22Rv1 (cell line): ENCODE measurements at regions not wholly inside any gene's neighbourhood (a gene's known extent, or its start where the extent isn't known, plus 50 kb on each side); places are given as distances from the start of the nearest gene placed in this dataset.

ENCODE experiments used
- H3K27ac ChIP-seq: fragments of 450-650 bp; 2 replicates; pipeline ENCODE4 v1.5.1; 2017
- ZFX ChIP-seq: fragments of 450-650 bp; IDR thresholded peaks from 2 replicates; pipeline ENCODE4 v1.6.1; 2017; ENCODE audit warnings: antibody characterized with exemption, borderline replicate concordance
- TF ChIP-seq, protein P1 (sequence below): fragments of 450-650 bp; IDR thresholded peaks from 2 replicates; pipeline ENCODE4 v1.5.1; 2017; ENCODE audit warnings: mild to moderate bottlenecking

DNA sequence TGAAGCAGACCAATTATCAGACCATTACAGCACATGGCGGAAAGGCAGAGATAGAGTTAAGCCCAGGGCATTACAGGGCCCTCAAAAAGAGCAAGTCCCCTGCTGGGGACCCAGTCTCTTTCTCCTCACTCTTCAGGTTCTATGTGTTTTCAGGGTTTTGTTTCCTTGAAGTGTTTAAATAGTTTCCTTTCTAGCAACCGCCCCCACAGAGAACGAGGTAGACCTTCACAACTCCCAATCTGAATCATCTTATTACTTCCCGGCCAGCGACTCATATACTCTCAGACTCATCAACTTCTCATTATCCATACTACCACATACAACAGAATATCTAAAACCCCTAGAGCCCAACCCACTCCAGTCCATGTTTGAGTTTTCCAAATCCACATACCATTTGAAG, 526.6 kb upstream of the ARID1B start:
- no peak for TF ChIP-seq ZFX
- TF ChIP-seq, protein P1, sequence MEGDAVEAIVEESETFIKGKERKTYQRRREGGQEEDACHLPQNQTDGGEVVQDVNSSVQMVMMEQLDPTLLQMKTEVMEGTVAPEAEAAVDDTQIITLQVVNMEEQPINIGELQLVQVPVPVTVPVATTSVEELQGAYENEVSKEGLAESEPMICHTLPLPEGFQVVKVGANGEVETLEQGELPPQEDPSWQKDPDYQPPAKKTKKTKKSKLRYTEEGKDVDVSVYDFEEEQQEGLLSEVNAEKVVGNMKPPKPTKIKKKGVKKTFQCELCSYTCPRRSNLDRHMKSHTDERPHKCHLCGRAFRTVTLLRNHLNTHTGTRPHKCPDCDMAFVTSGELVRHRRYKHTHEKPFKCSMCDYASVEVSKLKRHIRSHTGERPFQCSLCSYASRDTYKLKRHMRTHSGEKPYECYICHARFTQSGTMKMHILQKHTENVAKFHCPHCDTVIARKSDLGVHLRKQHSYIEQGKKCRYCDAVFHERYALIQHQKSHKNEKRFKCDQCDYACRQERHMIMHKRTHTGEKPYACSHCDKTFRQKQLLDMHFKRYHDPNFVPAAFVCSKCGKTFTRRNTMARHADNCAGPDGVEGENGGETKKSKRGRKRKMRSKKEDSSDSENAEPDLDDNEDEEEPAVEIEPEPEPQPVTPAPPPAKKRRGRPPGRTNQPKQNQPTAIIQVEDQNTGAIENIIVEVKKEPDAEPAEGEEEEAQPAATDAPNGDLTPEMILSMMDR = no peak
- H3K27ac ChIP-seq = no peak overlapping the region

DNA sequence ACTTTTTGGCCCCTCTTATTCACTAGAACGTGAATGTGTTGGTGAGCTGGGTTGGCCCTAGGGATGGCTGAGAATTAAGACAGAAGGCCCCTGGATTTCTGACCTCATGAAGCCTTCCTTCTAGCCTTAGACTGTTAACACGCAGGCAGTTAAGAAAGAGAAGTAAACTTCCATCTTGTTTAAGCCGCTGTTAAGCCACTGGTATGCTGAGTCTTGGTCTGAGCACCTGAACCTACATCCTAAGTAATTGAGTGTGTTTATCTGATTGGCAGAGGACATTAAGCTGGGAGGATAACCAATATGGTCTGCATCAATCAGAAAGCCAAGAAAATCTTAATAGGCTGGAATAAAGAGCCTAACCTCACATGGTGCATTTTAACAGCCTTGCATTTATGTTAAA, 535.0 kb upstream of the ARID1B start:
- H3K27ac ChIP-seq = no peak overlapping the region
- no peak for TF ChIP-seq ZFX
- TF ChIP-seq, protein P1 = no peak

DNA sequence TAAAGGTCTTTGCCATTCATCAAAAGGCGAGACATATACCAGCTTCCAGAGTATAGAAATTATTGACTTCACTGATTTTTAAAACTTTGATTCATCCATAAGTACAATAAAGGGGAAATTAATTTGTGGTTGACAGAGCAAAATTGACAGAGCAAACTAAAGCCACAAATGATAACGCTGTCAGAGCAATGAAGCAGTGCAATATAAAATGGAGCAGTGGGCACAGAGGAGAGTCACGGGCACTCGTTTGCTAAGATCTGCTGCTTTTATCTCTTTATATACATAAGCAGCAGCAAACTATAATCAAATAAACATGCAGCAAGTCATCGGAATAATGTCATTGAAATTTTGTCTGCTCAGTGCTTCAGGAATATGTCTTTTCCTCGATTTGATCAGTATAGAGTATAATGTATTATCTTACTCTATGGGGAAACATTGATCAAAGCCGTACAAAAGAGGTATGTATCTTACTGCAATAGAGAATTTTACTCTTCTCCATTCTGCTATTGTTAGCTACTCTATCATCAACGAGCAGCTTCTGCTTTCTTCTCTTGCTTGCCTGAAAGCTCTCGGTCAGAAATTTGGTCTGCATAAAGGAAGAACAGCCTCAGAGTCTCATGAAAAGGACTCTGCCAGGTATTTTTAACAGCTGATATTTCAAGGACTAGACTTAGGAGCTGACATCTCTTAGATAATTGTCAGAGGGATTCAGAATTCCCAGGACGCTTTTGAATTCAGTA, 546.0 kb upstream of the ARID1B start:
- H3K27ac ChIP-seq = no peak overlapping the region
- TF ChIP-seq ZFX = no peak
- TF ChIP-seq, protein P1 = no peak

DNA sequence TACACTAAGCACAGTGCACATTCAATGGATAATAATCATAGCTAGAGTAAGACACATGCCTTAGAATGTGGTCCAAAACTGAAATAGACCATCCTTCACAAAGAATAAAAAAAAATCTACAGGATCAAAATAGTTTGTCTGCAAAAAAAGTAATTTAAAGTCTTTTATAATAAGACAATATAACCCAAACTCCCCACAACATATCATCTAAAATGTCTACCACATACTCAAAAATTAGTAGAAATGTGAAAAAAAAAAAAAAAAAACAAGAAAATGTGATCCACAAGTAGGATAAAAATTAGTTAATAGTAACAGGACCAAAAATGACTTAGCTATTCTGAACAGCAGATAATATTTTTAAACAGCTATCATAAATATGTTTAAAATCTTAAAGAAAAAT, 557.2 kb upstream of the ARID1B start:
- H3K27ac ChIP-seq = no peak overlapping the region
- TF ChIP-seq, protein P1 = no peak
- TF ChIP-seq ZFX = no peak

DNA sequence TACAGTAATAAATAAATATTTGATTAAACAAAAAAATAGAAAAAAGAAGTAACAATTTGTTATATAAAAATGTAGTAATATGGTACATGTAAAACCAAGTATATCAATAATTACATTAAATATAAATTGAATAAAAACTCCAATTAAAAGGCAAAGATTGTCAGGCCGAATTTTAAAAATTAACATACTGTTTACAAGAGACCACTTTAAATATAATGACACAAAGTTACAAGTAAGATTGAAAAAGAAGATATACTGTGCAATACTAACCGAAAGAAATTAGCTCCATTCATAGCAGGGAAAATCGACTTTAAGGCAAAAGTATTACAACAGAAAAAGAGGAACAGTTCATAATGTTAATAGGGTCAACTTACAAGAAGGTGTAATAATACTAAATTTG, 571.5 kb upstream of the ARID1B start:
- no peak overlapping the region for H3K27ac ChIP-seq
- TF ChIP-seq ZFX = no peak
- TF ChIP-seq, protein P1 = no peak

DNA sequence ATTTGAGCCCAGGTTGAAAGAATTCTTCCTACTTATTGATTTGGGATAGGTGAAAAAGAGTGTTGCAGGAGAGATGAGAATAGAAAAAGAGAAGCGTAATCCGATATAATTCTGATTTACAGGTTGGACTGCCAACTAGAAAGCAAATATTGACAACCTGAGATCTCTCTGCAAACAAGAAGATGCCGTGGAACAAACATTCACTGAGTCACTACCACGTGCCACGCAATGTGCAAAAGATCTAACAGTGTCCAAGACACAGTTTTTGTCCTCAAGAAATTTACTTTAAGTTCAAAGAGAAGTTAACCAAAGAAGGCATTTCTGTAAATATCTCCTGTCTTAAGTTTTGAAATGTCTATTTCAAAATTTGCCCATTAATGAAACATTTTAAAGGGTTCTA, 578.0 kb upstream of the ARID1B start:
- TF ChIP-seq ZFX = no peak
- TF ChIP-seq, protein P1 = no peak
- H3K27ac ChIP-seq = no peak overlapping the region

DNA sequence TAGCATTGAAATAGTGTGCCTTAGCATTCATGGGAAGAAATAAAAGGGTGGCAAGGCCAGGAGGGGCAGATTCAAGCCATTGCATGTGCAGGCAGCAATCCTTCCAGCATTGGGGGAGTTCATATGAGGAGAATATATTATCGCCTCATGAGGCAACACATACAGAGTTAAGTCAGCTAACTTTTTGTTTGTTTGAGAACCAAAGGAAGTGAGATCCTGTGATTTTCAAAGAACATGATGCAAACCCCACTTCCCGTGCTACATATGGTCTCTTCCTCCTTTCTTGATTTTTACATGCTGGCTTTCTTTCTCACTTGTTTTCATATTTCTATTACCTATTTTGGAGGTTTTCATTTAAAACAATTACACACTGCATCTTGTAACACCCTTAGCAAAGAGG, 579.7 kb upstream of the ARID1B start:
- TF ChIP-seq, protein P1 = no peak
- no peak for TF ChIP-seq ZFX
- H3K27ac ChIP-seq = no peak overlapping the region
